IMR-90 (cell line): ENCODE measurements at regions not wholly inside any gene's neighbourhood (a gene's known extent, or its start where the extent isn't known, plus 50 kb on each side); places are given as distances from the start of the nearest gene placed in this dataset.

ENCODE experiments used
- ATAC-seq: fragments of 200-7000 bp; cut with Tn5 transposase; 2 replicates; pipeline ENCODE4 v1.9.1; 2020; ENCODE audit warnings: low read depth, mild to moderate bottlenecking, moderate library complexity
- BruUV-seq: library from RNA; stranded (reverse); fragments of 400-500 nt; replicated peaks from 2 replicates; lab custom pipeline; 2021; lab: Mats Ljungman, UMichigan
- CTCF ChIA-PET: fragments of 300-600 bp; formaldehyde crosslinking; extraction: SDS; loops from one replicate; lab custom pipeline; 2021; ENCODE audit warnings: antibody characterized with exemption; lab: Yijun Ruan, JAX
- POLR2A ChIA-PET: fragments of 300-600 bp; sonication (Branson Sonifier 250); formaldehyde crosslinking; loops from one replicate; lab custom pipeline; 2022; ENCODE audit warnings: antibody characterized with exemption; ENCODE audit not compliant: unreplicated experiment; lab: Charles Lee
- DNase-seq: peaks from one replicate; pipeline ENCODE4 v3.0.0; 2013
- H2AFZ ChIP-seq: replicated peaks from 2 replicates; pipeline ENCODE3; 2013; ENCODE audit warnings: low read length, mild to moderate bottlenecking; ENCODE audit not compliant: poor library complexity
- H2AK5ac ChIP-seq: 2 replicates; pipeline ENCODE4 v1.6.1; 2013; ENCODE audit warnings: low read depth, low read length, inconsistent platforms
- H2AK9ac ChIP-seq: replicated peaks from 2 replicates; pipeline ENCODE3; 2013; ENCODE audit warnings: mild to moderate bottlenecking, low read depth, low read length, moderate library complexity; ENCODE audit not compliant: poor library complexity
- H2BK120ac ChIP-seq: 2 replicates; pipeline ENCODE4 v1.6.1; 2013; ENCODE audit warnings: low read depth, low read length, inconsistent platforms
- H2BK15ac ChIP-seq: 3 replicates; pipeline ENCODE4 v1.6.1; 2013; ENCODE audit warnings: low read depth, low read length, inconsistent platforms
- H2BK20ac ChIP-seq: 2 replicates; pipeline ENCODE4 v1.6.1; 2013; ENCODE audit warnings: low read depth, mild to moderate bottlenecking, inconsistent platforms, low read length, moderate library complexity
- H2BK5ac ChIP-seq: 2 replicates; pipeline ENCODE4 v1.6.1; 2013; ENCODE audit warnings: mild to moderate bottlenecking, low read depth, low read length, inconsistent platforms; ENCODE audit not compliant: poor library complexity, severe bottlenecking
- H3K14ac ChIP-seq: replicated peaks from 2 replicates; pipeline ENCODE4 v1.6.1; 2013; ENCODE audit warnings: low read depth, low read length, inconsistent platforms
- H3K18ac ChIP-seq: 2 replicates; pipeline ENCODE4 v1.6.1; 2013; ENCODE audit warnings: low read depth, low read length, control low read depth
- H3K23ac ChIP-seq: 2 replicates; pipeline ENCODE4 v1.6.1; 2013; ENCODE audit warnings: low read depth, low read length, inconsistent platforms
- H3K27ac ChIP-seq: 2 replicates; pipeline ENCODE4 v1.5.1; 2013; ENCODE audit warnings: mild to moderate bottlenecking, control low read depth, low read length; ENCODE audit not compliant: insufficient read depth
- H3K27me3 ChIP-seq: 2 replicates; pipeline ENCODE4 v1.6.1; 2013; ENCODE audit warnings: low read length; ENCODE audit not compliant: control insufficient read depth, insufficient read depth
- H3K36me3 ChIP-seq: 2 replicates; pipeline ENCODE4 v1.6.1; 2013; ENCODE audit warnings: low read length, mixed read lengths; ENCODE audit not compliant: control insufficient read depth, insufficient read depth
- H3K4ac ChIP-seq: 2 replicates; pipeline ENCODE4 v1.6.1; 2013; ENCODE audit warnings: low read depth, low read length, inconsistent platforms
- H3K4me1 ChIP-seq: 2 replicates; pipeline ENCODE4 v1.6.1; 2013; ENCODE audit warnings: low read length, mixed read lengths; ENCODE audit not compliant: control insufficient read depth, insufficient read depth
- H3K4me2 ChIP-seq: 2 replicates; pipeline ENCODE4 v1.6.1; 2013; ENCODE audit warnings: low read depth, mild to moderate bottlenecking, control low read depth, low read length, moderate library complexity
- H3K4me3 ChIP-seq: 2 replicates; pipeline ENCODE4 v1.5.1; 2013; ENCODE audit warnings: low read depth, mild to moderate bottlenecking, control low read depth, low read length, moderate library complexity; ENCODE audit not compliant: insufficient read depth
- H3K56ac ChIP-seq: 2 replicates; pipeline ENCODE4 v1.6.1; 2013; ENCODE audit warnings: low read length, inconsistent platforms; ENCODE audit not compliant: insufficient read depth; ENCODE audit errors: extremely low read depth
- H3K79me1 ChIP-seq, 2 experiments: 2 replicates each; pipeline ENCODE4 v1.6.1; 2013; ENCODE audit warnings: low read length in 2 of 2, inconsistent platforms in 1 of 2, low read depth in 1 of 2
- H3K9ac ChIP-seq: 2 replicates; pipeline ENCODE4 v1.6.1; 2013; ENCODE audit warnings: low read depth, low read length, control low read depth
- H3K9me1 ChIP-seq: 2 replicates; pipeline ENCODE4 v1.6.1; 2013; ENCODE audit warnings: low read length, inconsistent platforms; ENCODE audit not compliant: insufficient read depth
- H3K9me3 ChIP-seq: 2 replicates; pipeline ENCODE4 v1.6.1; 2013; ENCODE audit warnings: low read length; ENCODE audit not compliant: control insufficient read depth, insufficient read depth
- H4K20me1 ChIP-seq: 2 replicates; pipeline ENCODE4 v1.6.1; 2013; ENCODE audit warnings: low read length, inconsistent platforms; ENCODE audit not compliant: insufficient read depth
- H4K5ac ChIP-seq: 2 replicates; pipeline ENCODE4 v1.6.1; 2013; ENCODE audit warnings: mild to moderate bottlenecking, low read depth, low read length, control low read depth
- H4K8ac ChIP-seq, 2 experiments: 2 replicates each; pipeline ENCODE4 v1.6.1; 2013; ENCODE audit warnings: low read depth in 2 of 2, low read length in 2 of 2, control low read depth in 1 of 2, inconsistent platforms in 1 of 2
- H4K91ac ChIP-seq: 2 replicates; pipeline ENCODE4 v1.6.1; 2013; ENCODE audit warnings: low read depth, low read length, inconsistent platforms; ENCODE audit not compliant: insufficient read depth
- BHLHE40 ChIP-seq: fragments of 150-350 bp; IDR thresholded peaks from 2 replicates; pipeline ENCODE4 v1.6.1; 2016; ENCODE audit warnings: mild to moderate bottlenecking, low read depth, low read length
- CEBPB ChIP-seq: IDR thresholded peaks from 2 replicates; pipeline ENCODE4 v1.6.1; 2012; ENCODE audit warnings: low read depth, low read length, improper control_type of control experiment
- CHD1 ChIP-seq: IDR thresholded peaks from 2 replicates; pipeline ENCODE4 v1.6.1; 2012; ENCODE audit warnings: low read depth, low read length, improper control_type of control experiment
- CTCF ChIP-seq: conservative IDR thresholded peaks from 2 replicates; pipeline ENCODE4 v1.5.1; 2012; ENCODE audit warnings: mild to moderate bottlenecking, low read depth, low read length, improper control_type of control experiment
- ELK1 ChIP-seq: fragments of 150-350 bp; IDR thresholded peaks from 2 replicates; pipeline ENCODE4 v1.6.1; 2016; ENCODE audit warnings: low read depth, mild to moderate bottlenecking, low read length, moderate library complexity, borderline replicate concordance
- FOS ChIP-seq: fragments of 150-350 bp; IDR thresholded peaks from 2 replicates; pipeline ENCODE4 v1.6.1; 2016; ENCODE audit warnings: low read depth, low read length
- MAFK ChIP-seq: IDR thresholded peaks from 2 replicates; pipeline ENCODE4 v1.6.1; 2012; ENCODE audit warnings: low read depth, low read length, improper control_type of control experiment
- MAZ ChIP-seq: IDR thresholded peaks from 2 replicates; pipeline ENCODE4 v1.6.1; 2012; ENCODE audit warnings: low read depth, mild to moderate bottlenecking, low read length, improper control_type of control experiment, moderate library complexity, borderline replicate concordance
- MXI1 ChIP-seq: IDR thresholded peaks from 2 replicates; pipeline ENCODE4 v1.6.1; 2012; ENCODE audit warnings: low read depth, mild to moderate bottlenecking, low read length, moderate library complexity, borderline replicate concordance
- NFE2L2 ChIP-seq: fragments of 150-350 bp; IDR thresholded peaks from 2 replicates; pipeline ENCODE4 v1.6.1; 2016; ENCODE audit warnings: low read depth, mild to moderate bottlenecking, low read length
- POLR2A ChIP-seq: IDR thresholded peaks from 2 replicates; pipeline ENCODE4 v1.6.1; 2012; ENCODE audit warnings: mild to moderate bottlenecking, low read depth, low read length
- RAD21 ChIP-seq: IDR thresholded peaks from 2 replicates; pipeline ENCODE4 v1.6.1; 2012; ENCODE audit warnings: low read length, improper control_type of control experiment
- RCOR1 ChIP-seq: IDR thresholded peaks from 2 replicates; pipeline ENCODE4 v1.6.1; 2012; ENCODE audit warnings: mild to moderate bottlenecking, low read length, improper control_type of control experiment; ENCODE audit not compliant: insufficient replicate concordance
- RFX5 ChIP-seq: IDR thresholded peaks from 2 replicates; pipeline ENCODE4 v1.8.0; 2012; ENCODE audit warnings: low read depth, mild to moderate bottlenecking, low read length, moderate library complexity
- SMC3 ChIP-seq: fragments of 150-350 bp; IDR thresholded peaks from 2 replicates; pipeline ENCODE4 v1.6.1; 2016; ENCODE audit warnings: low read depth, mild to moderate bottlenecking, antibody characterized with exemption, low read length, moderate library complexity
- USF2 ChIP-seq: fragments of 150-350 bp; IDR thresholded peaks from 2 replicates; pipeline ENCODE4 v1.6.1; 2017; ENCODE audit warnings: mild to moderate bottlenecking, antibody characterized with exemption, low read length, low read depth
- WGBS, 2 experiments: methylation state at CpG; one replicate each; pipeline versions ENCODE4 v1.1.5 to v1.1.7; 2013; ENCODE audit warnings: missing lambda C conversion rate in 2 of 2; ENCODE audit not compliant: insufficient read length in 1 of 2; ENCODE audit errors: extremely low coverage in 2 of 2; 5-methylcytosine and 5-hydroxymethylcytosine counted together
- dilution Hi-C: fragments of 300-500 bp; cut with HindIII; formaldehyde crosslinking; loops from one replicate; pipeline ENCODE4 v1.14.3; 2018; ENCODE audit warnings: low sequenced_read_pairs; ENCODE audit not compliant: unreplicated experiment
- in situ Hi-C: fragments of 300-500 bp; cut with MboI; formaldehyde crosslinking; loops from 3 replicates; pipeline ENCODE4 v1.14.3; 2019; ENCODE audit warnings: low sequenced_read_pairs, inconsistent platforms, mixed read lengths
- intact Hi-C: fragments of 100-400 bp; cut with micrococcal nuclease; formaldehyde crosslinking; loops from 2 replicates; pipeline ENCODE4 v1.10.0; 2022

GRCh38 chr4:8770518-8771257 is 101.0 kb downstream of the HMX1 start:
- ChIA-PET POLR2A (no interaction called here), CTCF (no interaction called here)
- H3K36me3 ChIP-seq = no peaks in the 10 kb centered on the region
- no peak overlapping the region for H4K5ac ChIP-seq
- no peak overlapping the region for H3K9ac ChIP-seq
- no peak overlapping the region for H2BK20ac ChIP-seq
- intact Hi-C loops (no loop called here), dilution Hi-C loops (no loop called here), in situ Hi-C loops (no loop called here)
- 0 out of 2 replicates have a peak, but pooled peaks cover under 1% of the 10 kb centered on the region for H3K9me3 ChIP-seq
- H4K91ac ChIP-seq = no peak overlapping the region
- H2AK5ac ChIP-seq = no peak overlapping the region
- H2BK15ac ChIP-seq = no peak overlapping the region
- H3K18ac ChIP-seq = no peak overlapping the region
- ATAC-seq (no peak), DNase-seq (no peak)
- no TSS peak for BruUV-seq
- H4K8ac ChIP-seq = no peak overlapping the region
- no peak overlapping the region for H3K4me3 ChIP-seq
- 90% methylated on average over 2 of the region's 20 CpGs; no CpG with 5 or more reads in 1 of the 2 experiments for WGBS, 2 experiments
- no peak overlapping the region for H3K23ac ChIP-seq
- no peak overlapping the region for H3K4me2 ChIP-seq
- no peak overlapping the region for H3K14ac ChIP-seq
- no peak overlapping the region for H2BK5ac ChIP-seq
- no peak overlapping the region for H3K27ac ChIP-seq
- H2BK120ac ChIP-seq = no peak overlapping the region
- no peak overlapping the region for H3K4ac ChIP-seq
- H3K27me3 ChIP-seq = no peaks in the 10 kb centered on the region
- no peak overlapping the region for H3K56ac ChIP-seq
- no peaks in the 10 kb centered on the region for H3K79me1 ChIP-seq
- no peaks in the 10 kb centered on the region for H4K20me1 ChIP-seq
- no peaks in the 10 kb centered on the region for H3K9me1 ChIP-seq
- no peaks in the 10 kb centered on the region for H3K4me1 ChIP-seq
- H2AFZ ChIP-seq = no peak overlapping the region
- TF ChIP-seq ELK1 (no peak), SMC3 (no peak), FOS (no peak), USF2 (no peak), RCOR1 (no peak), MXI1 (no peak), RAD21 (no peak), CEBPB (no peak), CHD1 (no peak), MAFK (no peak), BHLHE40 (no peak), POLR2A (no peak), RFX5 (no peak), NFE2L2 (no peak), CTCF (no peak), MAZ (no peak)
- H2AK9ac ChIP-seq = no peak overlapping the region
